ENCODE measurements at regions not wholly inside any gene's neighbourhood (a gene's known extent, or its start where the extent isn't known, plus 50 kb on each side); places are given as distances from the start of the nearest gene placed in this dataset.

- TF ChIP-seq EZH2phosphoT487 (IDR thresholded peaks at IDR 0.05; ENCODE audit: borderline replicate concordance, low read depth) (no peak), TAF1 (IDR thresholded peaks at IDR 0.05; ENCODE audit: borderline replicate concordance, low read depth, low read length) (no peak), EP300 (IDR thresholded peaks at IDR 0.05; ENCODE audit: borderline replicate concordance in 1 of 2, low read depth in 1 of 2, low read length in 1 of 2) (no peak), TCF12 (IDR thresholded peaks at IDR 0.05) (no peak), GABPA (IDR thresholded peaks at IDR 0.05; ENCODE audit: low read depth) (no peak), TEAD4 (IDR thresholded peaks at IDR 0.05; ENCODE audit: borderline replicate concordance, insufficient read depth) (no peak), RCOR1 (IDR thresholded peaks at IDR 0.05; ENCODE audit: low read length) (no peak), SIN3A (IDR thresholded peaks at IDR 0.05; ENCODE audit: borderline replicate concordance, low read depth, low read length) (no peak), POLR2AphosphoS5 (IDR thresholded peaks at IDR 0.05; ENCODE audit: low read depth, low read length) (no peak)
- TF ChIP-seq, protein P1, sequence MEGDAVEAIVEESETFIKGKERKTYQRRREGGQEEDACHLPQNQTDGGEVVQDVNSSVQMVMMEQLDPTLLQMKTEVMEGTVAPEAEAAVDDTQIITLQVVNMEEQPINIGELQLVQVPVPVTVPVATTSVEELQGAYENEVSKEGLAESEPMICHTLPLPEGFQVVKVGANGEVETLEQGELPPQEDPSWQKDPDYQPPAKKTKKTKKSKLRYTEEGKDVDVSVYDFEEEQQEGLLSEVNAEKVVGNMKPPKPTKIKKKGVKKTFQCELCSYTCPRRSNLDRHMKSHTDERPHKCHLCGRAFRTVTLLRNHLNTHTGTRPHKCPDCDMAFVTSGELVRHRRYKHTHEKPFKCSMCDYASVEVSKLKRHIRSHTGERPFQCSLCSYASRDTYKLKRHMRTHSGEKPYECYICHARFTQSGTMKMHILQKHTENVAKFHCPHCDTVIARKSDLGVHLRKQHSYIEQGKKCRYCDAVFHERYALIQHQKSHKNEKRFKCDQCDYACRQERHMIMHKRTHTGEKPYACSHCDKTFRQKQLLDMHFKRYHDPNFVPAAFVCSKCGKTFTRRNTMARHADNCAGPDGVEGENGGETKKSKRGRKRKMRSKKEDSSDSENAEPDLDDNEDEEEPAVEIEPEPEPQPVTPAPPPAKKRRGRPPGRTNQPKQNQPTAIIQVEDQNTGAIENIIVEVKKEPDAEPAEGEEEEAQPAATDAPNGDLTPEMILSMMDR (IDR thresholded peaks at IDR 0.05) = no peak
Measured at GRCh38 chr9:89748021-89748670, 143.3 kb downstream of the GADD45G start.

All from SK-N-SH (cell line).